Lower leg skin (tissue), 4 donors: ENCODE measurements at regions not wholly inside any gene's neighbourhood (a gene's known extent, or its start where the extent isn't known, plus 50 kb on each side); places are given as distances from the start of the nearest gene placed in this dataset.
A peak's percentile ranks its signal among the peaks of the same experiment; 100 is the strongest.

Experiments used
- DNase-seq, 2 donors: peaks; one replicate each; pipeline ENCODE4 v3.0.0-alpha.2; 2019; ENCODE audit warnings: low spot score in 2 of 2
- H3K4me3 ChIP-seq: fragments of 200-600 bp; sonication (generic); 2 replicates; pipeline ENCODE4 v1.5.1; 2017; ENCODE audit warnings: mild to moderate bottlenecking, low read depth; ENCODE audit not compliant: poor library complexity, severe bottlenecking
- POLR2A ChIP-seq, 2 donors: fragments of 450-650 bp; IDR thresholded peaks; one replicate each; pipeline ENCODE4 v1.6.1; 2016 to 2017; ENCODE audit warnings: antibody characterized with exemption in 2 of 2, mild to moderate bottlenecking in 1 of 2, moderate library complexity in 1 of 2
- WGBS, 2 donors: methylation state at CpG; one replicate each; pipeline ENCODE4 v1.1.5; 2018; 5-methylcytosine and 5-hydroxymethylcytosine counted together
- intact Hi-C: fragments of 100-400 bp; cut with DNase I; formaldehyde crosslinking; loops from one replicate; pipeline ENCODE4 v1.15.0; 2023; ENCODE audit warnings: low total_unique reads
- TF ChIP-seq, protein P1 (sequence below), 3 donors: fragments of 450-650 bp; IDR thresholded peaks; one replicate each; pipeline ENCODE4 v1.5.1; 2016; ENCODE audit warnings: antibody characterized with exemption in 3 of 3, mild to moderate bottlenecking in 3 of 3, moderate library complexity in 2 of 3

DNA sequence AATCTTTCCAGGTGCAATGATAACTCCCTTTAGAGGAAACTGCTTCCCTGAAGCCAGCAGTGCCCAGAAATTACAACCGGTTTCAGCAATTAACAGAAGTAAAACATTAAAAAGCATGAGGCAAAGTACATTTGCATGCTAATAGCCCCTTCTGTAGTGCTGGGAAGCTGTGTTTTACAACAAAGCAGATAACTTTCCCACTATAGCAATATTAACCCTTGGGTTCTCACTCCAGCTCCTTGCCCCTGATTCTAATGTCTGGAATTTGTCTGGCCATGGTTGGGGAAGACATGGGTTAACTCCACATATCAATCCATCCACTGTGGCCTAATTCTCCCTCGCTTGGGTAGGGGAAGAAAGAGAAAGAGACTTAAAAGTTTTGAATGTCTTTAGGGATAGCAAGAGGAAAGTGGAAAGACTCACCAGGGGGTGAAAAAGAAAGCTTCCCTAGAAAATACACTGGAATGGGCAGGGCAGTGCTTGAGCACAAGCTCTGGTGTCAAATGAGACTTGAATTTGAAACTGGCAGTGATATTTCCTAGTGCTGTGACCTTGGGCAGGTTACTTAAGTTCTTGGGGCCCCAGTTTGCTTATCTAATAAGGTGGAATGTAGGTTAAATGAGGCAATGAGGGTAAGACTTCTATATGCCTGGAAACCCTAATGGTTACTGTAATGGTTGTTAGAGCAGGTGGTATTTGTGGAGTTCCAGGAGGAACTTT, 102.0 kb downstream of the SOX9 start:
- WGBS, 2 donors = 66 to 67% methylated on average over 2 of the region's 2 CpGs
- no peak for TF ChIP-seq POLR2A (IDR thresholded peaks at IDR 0.05)
- TF ChIP-seq, protein P1, sequence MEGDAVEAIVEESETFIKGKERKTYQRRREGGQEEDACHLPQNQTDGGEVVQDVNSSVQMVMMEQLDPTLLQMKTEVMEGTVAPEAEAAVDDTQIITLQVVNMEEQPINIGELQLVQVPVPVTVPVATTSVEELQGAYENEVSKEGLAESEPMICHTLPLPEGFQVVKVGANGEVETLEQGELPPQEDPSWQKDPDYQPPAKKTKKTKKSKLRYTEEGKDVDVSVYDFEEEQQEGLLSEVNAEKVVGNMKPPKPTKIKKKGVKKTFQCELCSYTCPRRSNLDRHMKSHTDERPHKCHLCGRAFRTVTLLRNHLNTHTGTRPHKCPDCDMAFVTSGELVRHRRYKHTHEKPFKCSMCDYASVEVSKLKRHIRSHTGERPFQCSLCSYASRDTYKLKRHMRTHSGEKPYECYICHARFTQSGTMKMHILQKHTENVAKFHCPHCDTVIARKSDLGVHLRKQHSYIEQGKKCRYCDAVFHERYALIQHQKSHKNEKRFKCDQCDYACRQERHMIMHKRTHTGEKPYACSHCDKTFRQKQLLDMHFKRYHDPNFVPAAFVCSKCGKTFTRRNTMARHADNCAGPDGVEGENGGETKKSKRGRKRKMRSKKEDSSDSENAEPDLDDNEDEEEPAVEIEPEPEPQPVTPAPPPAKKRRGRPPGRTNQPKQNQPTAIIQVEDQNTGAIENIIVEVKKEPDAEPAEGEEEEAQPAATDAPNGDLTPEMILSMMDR (IDR thresholded peaks at IDR 0.05) = no peak
- DNase-seq = peak in 1 of 2 donors; percentile 2
- H3K4me3 ChIP-seq = no peak overlapping the region
- intact Hi-C loops = no loop called here

DNA sequence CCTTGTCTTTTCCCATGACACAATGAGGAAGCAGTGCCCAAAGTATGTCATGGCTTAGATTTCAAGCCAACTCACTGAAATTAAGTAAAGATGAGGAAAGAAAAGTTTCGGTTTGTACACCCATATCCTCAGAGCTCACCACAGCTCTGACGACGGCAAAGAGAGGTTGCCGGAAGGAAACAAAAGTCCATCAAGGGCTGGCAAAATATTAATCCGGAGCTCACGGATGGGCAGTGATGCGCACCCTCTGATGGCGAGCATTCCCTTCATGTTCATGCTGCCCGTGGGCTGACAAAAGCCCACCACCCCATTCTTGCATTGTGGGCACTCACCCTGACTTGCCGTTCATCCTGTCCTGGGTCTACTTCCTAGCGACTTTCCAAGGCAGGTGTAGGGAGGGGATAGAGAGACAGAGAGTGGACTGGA, 103.1 kb downstream of the SOX9 start:
- TF ChIP-seq, protein P1 (IDR thresholded peaks at IDR 0.05) = no peak
- no peak overlapping the region for H3K4me3 ChIP-seq
- intact Hi-C loops = no loop called here
- WGBS, 2 donors = 86 to 88% methylated on average over 11 of the region's 11 CpGs
- peak in 1 of 2 donors; percentile 28 for DNase-seq

- TF ChIP-seq, protein P1 (IDR thresholded peaks at IDR 0.05) = no peak
- TF ChIP-seq POLR2A (IDR thresholded peaks at IDR 0.05) = no peak
- WGBS, 2 donors = 79 to 91% methylated on average over 3 of the region's 3 CpGs
- H3K4me3 ChIP-seq = no peak overlapping the region
- no peak for DNase-seq
- intact Hi-C loops = no loop called here
Measured at GRCh38 chr17:72226322-72226721, 105.5 kb downstream of the SOX9 start.

DNA sequence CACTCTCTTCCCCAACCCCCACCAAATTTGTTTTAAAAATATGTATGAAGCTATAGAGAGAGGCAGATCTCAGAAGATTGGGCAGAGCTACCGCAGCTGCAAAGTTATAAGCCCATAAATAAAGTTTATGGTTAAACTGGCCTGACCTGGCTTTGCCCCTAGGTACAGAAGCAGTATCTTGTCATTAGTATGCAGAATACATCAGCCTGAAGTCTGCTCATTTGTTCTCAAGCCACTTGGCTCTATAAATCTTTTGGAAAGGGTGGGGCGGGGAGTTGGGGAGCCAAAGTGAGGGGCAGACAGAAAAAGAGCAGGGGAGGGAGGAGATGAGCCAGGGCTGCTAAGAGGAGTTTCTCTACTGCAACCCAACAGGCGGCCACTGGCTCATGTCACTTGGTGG, 113.2 kb downstream of the SOX9 start:
- peak in 1 of 2 donors; percentile 48 for DNase-seq
- 49% methylated on average over 3 of the region's 3 CpGs for WGBS, 2 donors
- H3K4me3 ChIP-seq = no peak overlapping the region
- intact Hi-C loops = no loop called here
- no peak for TF ChIP-seq POLR2A (IDR thresholded peaks at IDR 0.05)
- TF ChIP-seq, protein P1 (IDR thresholded peaks at IDR 0.05) = no peak

- intact Hi-C loops = no loop called here
- H3K4me3 ChIP-seq = no peak overlapping the region
- DNase-seq = peak in 1 of 2 donors; percentile 60
- TF ChIP-seq, protein P1 (IDR thresholded peaks at IDR 0.05) = no peak
- no peak for TF ChIP-seq POLR2A (IDR thresholded peaks at IDR 0.05)
- WGBS, 2 donors = 68 to 71% methylated on average over 4 to 5 of the region's 5 CpGs
Measured at GRCh38 chr17:72234985-72235384, 114.2 kb downstream of the SOX9 start.
